Upper lobe of left lung (tissue), 6 donors: ENCODE measurements at regions not wholly inside any gene's neighbourhood (a gene's known extent, or its start where the extent isn't known, plus 50 kb on each side); places are given as distances from the start of the nearest gene placed in this dataset.

Experiments
- ATAC-seq, 2 donors: fragments of 200-7000 bp; cut with Tn5 transposase; one replicate each; pipeline ENCODE4 v1.9.1; 2022; ENCODE audit warnings: mild to moderate bottlenecking in 2 of 2, moderate library complexity in 2 of 2; ENCODE audit not compliant: low FRiP score in 2 of 2
- DNase-seq, 2 donors: peaks; one replicate each; pipeline ENCODE4 v3.0.0-alpha.2; 2019 to 2020
- H3K27ac ChIP-seq, 4 donors: fragments of 200-600 bp; sonication (generic); one replicate each; pipeline ENCODE4 v1.5.1; 2016 to 2019
- H3K27me3 ChIP-seq, 4 donors: fragments of 200-600 bp; sonication (generic); one replicate each; pipeline ENCODE4 v1.5.1; 2017 to 2019
- H3K36me3 ChIP-seq, 4 donors: fragments of 200-600 bp; sonication (generic); one replicate each; pipeline ENCODE4 v1.5.1; 2016 to 2019
- H3K4me1 ChIP-seq, 4 donors: fragments of 200-600 bp; sonication (generic); one replicate each; pipeline ENCODE4 v1.5.1; 2018 to 2019
- H3K4me3 ChIP-seq, 4 donors: fragments of 200-600 bp; sonication (generic); one replicate each; pipeline ENCODE4 v1.5.1; 2017 to 2019; ENCODE audit warnings: mild to moderate bottlenecking in 2 of 4, moderate library complexity in 1 of 4
- H3K9me3 ChIP-seq, 4 donors: fragments of 200-600 bp; sonication (generic); one replicate each; pipeline ENCODE4 v1.5.1; 2018 to 2019
- EP300 ChIP-seq, 4 donors: sonication (generic); formaldehyde crosslinking; IDR thresholded peaks; one replicate each; pipeline ENCODE4 v1.5.1; 2017; ENCODE audit warnings: antibody characterized with exemption in 4 of 4, control low read depth in 2 of 4
- POLR2A ChIP-seq, 4 donors: fragments of 450-650 bp; IDR thresholded peaks; one replicate each; pipeline ENCODE4 v1.5.1; 2016 to 2017; ENCODE audit warnings: antibody characterized with exemption in 4 of 4, mild to moderate bottlenecking in 2 of 4
- POLR2AphosphoS5 ChIP-seq, 2 donors: sonication (generic); formaldehyde crosslinking; IDR thresholded peaks; one replicate each; pipeline ENCODE4 v1.5.1; 2017; ENCODE audit warnings: antibody characterized with exemption in 2 of 2
- WGBS, 2 donors: methylation state at CpG; one replicate each; pipeline ENCODE4 v1.1.5; 2017 to 2018; 5-methylcytosine and 5-hydroxymethylcytosine counted together
- TF ChIP-seq, protein P1 (sequence below), 6 experiments: fragments of 450-650 bp in 4 of 6; fragments of 200-600 bp in 2 of 6; sonication (generic) in 2 of 6; IDR thresholded peaks; one replicate each; pipeline ENCODE4 v1.5.1; 2016 to 2019; ENCODE audit warnings: antibody characterized with exemption in 6 of 6
- donor health status: DM: no; HTN: no; CAD: no; lungs with moderate emphysema.
- donor health status: DM: no; HTN: yes; CAD: no; lungs with severe emphysema.

DNA sequence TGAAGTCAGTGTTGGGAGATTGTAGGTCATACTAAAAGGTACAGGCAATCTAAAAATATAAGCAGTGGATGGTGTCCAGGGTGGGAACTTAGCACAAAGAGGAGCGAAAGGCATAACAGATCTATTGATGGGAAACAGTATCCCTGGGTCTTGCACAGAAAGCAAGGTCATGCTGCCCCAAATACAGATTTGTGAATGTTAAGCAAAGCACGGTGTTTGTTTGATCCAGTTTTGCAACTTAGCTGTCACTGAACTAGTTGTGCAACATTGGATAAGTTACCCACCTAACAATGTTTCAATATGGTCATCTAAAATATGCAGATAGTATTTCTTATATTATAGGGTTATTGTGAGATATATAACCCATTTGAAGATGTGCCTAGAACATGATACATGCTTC lies 162.9 kb downstream of the BLID start:
- ATAC-seq = no peak

DNA sequence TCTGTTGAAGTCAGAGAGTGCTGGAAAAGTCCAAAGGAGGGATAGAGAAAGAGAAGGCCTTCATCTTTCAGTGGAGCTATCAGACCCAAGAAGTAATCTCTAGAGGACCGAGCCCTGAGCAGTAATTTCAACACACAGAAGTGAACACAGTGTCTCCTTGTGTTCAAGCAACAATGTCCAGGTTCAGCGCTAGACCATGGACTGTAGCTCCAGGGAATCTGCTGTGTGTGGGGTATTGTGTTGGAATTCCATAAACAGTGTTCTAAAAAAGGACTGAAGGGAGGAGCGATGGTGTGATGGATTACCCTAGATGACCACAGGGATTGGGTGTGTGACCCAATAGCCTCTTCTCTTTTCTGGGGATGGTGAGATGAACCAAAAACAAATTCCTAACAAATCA lies 165.9 kb downstream of the BLID start:
- WGBS, 2 donors = 87 to 92% methylated on average over 3 of the region's 3 CpGs
- H3K27me3 ChIP-seq = no peaks in the 10 kb centered on the region
- no peak for DNase-seq
- no peaks in the 10 kb centered on the region for H3K36me3 ChIP-seq
- no peaks in the 10 kb centered on the region for H3K4me1 ChIP-seq
- H3K4me3 ChIP-seq = no peak overlapping the region
- H3K9me3 ChIP-seq = no peaks in the 10 kb centered on the region
- TF ChIP-seq POLR2A (IDR thresholded peaks at IDR 0.05) = no peak
- TF ChIP-seq POLR2AphosphoS5 (IDR thresholded peaks at IDR 0.05) = no peak
- TF ChIP-seq, protein P1, sequence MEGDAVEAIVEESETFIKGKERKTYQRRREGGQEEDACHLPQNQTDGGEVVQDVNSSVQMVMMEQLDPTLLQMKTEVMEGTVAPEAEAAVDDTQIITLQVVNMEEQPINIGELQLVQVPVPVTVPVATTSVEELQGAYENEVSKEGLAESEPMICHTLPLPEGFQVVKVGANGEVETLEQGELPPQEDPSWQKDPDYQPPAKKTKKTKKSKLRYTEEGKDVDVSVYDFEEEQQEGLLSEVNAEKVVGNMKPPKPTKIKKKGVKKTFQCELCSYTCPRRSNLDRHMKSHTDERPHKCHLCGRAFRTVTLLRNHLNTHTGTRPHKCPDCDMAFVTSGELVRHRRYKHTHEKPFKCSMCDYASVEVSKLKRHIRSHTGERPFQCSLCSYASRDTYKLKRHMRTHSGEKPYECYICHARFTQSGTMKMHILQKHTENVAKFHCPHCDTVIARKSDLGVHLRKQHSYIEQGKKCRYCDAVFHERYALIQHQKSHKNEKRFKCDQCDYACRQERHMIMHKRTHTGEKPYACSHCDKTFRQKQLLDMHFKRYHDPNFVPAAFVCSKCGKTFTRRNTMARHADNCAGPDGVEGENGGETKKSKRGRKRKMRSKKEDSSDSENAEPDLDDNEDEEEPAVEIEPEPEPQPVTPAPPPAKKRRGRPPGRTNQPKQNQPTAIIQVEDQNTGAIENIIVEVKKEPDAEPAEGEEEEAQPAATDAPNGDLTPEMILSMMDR (IDR thresholded peaks at IDR 0.05) = no peak
- no peak for TF ChIP-seq EP300 (IDR thresholded peaks at IDR 0.05)
- no peak overlapping the region for H3K27ac ChIP-seq
- ATAC-seq = no peak

More for the DNA sequence above, 162.9 kb downstream of the BLID start:
- Histone ChIP-seq H3K4me1 (no peaks in the 10 kb centered on the region), H3K27ac (no peak overlapping the region), H3K9me3 (no peaks in the 10 kb centered on the region), H3K36me3 (no peaks in the 10 kb centered on the region), H3K27me3 (no peaks in the 10 kb centered on the region), H3K4me3 (no peak overlapping the region)
- WGBS, 2 donors = 90 to 94% methylated on average over 2 of the region's 2 CpGs
- no peak for DNase-seq
- TF ChIP-seq POLR2A (IDR thresholded peaks at IDR 0.05) = no peak
- TF ChIP-seq, protein P1 (IDR thresholded peaks at IDR 0.05) = no peak
- TF ChIP-seq EP300 (IDR thresholded peaks at IDR 0.05) = no peak

DNA sequence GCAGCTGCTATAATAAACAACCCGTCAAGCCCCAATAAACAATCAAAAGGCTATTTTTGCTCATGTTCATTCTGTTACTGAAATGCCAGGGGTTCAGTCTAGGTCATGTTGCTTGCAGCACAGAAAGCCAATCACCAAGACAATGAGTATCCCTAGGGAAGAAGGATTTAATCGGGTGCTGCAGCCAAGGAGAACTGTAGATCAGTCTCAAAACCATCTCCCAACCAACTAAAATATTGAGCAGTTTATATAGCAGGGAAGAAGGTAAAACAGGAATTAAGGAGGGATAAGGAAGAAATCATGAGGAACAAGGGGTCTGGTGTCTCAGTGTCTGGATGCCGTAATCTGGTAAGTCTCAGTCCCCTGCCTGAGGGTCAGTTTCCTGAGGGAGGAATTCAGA lies 169.5 kb downstream of the BLID start:
- WGBS, 2 donors = 90 to 93% methylated on average over 3 of the region's 3 CpGs

DNA sequence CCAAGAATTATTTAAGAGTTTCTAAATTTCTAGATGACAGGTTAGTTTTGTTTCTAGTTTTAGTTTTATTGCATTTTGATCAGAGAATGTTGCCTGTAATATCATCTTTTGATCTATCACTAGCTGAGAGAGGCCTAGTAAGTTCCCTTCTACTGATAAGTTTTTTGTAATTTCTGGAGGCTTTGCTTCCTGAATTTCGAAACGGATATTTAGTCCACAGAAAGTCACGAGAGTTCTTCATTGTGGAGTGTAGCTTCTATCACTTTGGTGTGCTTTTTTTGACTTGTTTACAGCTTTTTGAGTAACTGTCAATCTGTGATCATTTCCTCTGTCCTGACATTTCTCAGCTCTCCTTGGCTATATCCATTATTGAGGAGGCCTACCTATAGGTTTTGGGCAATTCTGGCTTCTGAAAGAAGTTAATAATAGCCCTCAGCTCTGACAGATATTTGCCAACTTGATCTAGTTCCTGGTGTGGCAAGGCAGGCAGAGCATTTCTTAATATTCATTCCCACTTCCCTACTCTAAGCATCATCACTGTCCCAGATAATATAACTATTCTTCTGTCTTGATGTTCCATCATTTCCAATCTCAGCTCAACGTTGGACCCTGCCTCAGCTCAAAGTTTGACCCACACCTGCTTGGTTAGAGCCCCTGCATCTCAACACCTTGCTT lies 171.3 kb downstream of the BLID start:
- WGBS, 2 donors = 37 to 51% methylated on average over 4 of the region's 4 CpGs
- ATAC-seq (no peak), DNase-seq (no peak)
- TF ChIP-seq POLR2A (IDR thresholded peaks at IDR 0.05) (no peak), EP300 (IDR thresholded peaks at IDR 0.05) (no peak), POLR2AphosphoS5 (IDR thresholded peaks at IDR 0.05) (no peak)
- TF ChIP-seq, protein P1 (IDR thresholded peaks at IDR 0.05) = no peak
- H3K36me3 ChIP-seq = no peaks in the 10 kb centered on the region
- H3K27ac ChIP-seq = no peak overlapping the region
- no peaks in the 10 kb centered on the region for H3K9me3 ChIP-seq
- no peak overlapping the region for H3K4me3 ChIP-seq
- H3K4me1 ChIP-seq = no peaks in the 10 kb centered on the region
- no peaks in the 10 kb centered on the region for H3K27me3 ChIP-seq

More for the DNA sequence above, 169.5 kb downstream of the BLID start:
- Histone ChIP-seq H3K27ac (no peak overlapping the region), H3K4me3 (no peak overlapping the region), H3K4me1 (no peaks in the 10 kb centered on the region), H3K9me3 (no peaks in the 10 kb centered on the region), H3K36me3 (no peaks in the 10 kb centered on the region), H3K27me3 (no peaks in the 10 kb centered on the region)
- no peak for ATAC-seq
- DNase-seq = no peak
- TF ChIP-seq EP300 (IDR thresholded peaks at IDR 0.05) (no peak), POLR2AphosphoS5 (IDR thresholded peaks at IDR 0.05) (no peak), POLR2A (IDR thresholded peaks at IDR 0.05) (no peak)
- TF ChIP-seq, protein P1 (IDR thresholded peaks at IDR 0.05) = no peak

DNA sequence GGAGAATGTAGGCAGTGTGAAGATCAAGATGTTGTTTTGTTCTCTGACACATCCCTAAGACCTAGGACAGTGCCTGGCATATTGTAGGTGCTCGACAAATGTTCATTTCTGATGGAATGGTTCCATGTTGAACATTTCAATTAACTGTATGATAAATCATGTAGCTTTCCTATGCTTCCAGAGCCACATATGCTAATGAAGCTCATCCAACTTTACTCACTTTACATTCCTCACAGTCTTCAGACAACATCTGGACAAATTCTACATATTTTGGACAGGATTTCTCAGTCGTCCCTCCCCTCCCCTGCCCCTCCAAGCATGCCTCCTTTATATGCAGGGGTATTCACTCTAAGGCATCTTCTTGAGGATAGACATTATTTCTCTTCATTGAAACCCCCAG lies 177.9 kb downstream of the BLID start:
- H3K27ac ChIP-seq = no peak overlapping the region
- H3K4me1 ChIP-seq = no peaks in the 10 kb centered on the region
- no peak overlapping the region for H3K4me3 ChIP-seq
- no peak for DNase-seq
- WGBS, 2 donors = 68 to 82% methylated on average over 2 of the region's 2 CpGs
- no peaks in the 10 kb centered on the region for H3K36me3 ChIP-seq
- H3K9me3 ChIP-seq = no peaks in the 10 kb centered on the region
- H3K27me3 ChIP-seq = no peaks in the 10 kb centered on the region
- TF ChIP-seq POLR2A (IDR thresholded peaks at IDR 0.05) (no peak), EP300 (IDR thresholded peaks at IDR 0.05) (no peak), POLR2AphosphoS5 (IDR thresholded peaks at IDR 0.05) (no peak)
- TF ChIP-seq, protein P1 (IDR thresholded peaks at IDR 0.05) = no peak
- no peak for ATAC-seq
